ENCODE measurements at regions not wholly inside any gene's neighbourhood (a gene's known extent, or its start where the extent isn't known, plus 50 kb on each side); places are given as distances from the start of the nearest gene placed in this dataset.

GRCh38 chr12:19830446-19830845 lies 391.2 kb downstream of the AEBP2 start:
- TF ChIP-seq CTCF (IDR thresholded peaks at IDR 0.05), result no peak
- TF ChIP-seq EZH2 (IDR thresholded peaks at IDR 0.05; ENCODE audit: borderline replicate concordance, insufficient read depth, low read depth, low read length, poor library complexity, severe bottlenecking), result no peak

Measured in B cell (primary cell).